ENCODE measurements at regions not wholly inside any gene's neighbourhood (a gene's known extent, or its start where the extent isn't known, plus 50 kb on each side); places are given as distances from the start of the nearest gene placed in this dataset.

DNA sequence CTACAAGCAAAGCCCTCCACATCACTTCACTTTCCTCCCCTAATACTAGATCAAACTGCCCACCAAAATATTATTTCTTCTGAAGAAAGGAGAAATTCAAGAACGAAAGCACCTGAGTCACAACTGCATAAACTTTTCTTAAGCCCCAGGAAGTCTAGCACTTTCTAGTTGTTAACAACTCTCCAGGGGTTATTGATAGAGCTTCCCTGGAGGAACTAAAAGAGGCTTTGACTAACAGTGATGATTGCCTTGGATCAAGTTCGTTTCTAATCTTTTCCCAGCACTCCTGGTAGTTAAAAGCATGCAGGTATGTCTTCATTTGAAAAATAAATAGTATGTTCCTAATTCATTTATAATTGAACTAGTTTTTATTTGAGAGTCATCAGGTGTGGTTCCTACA lies 917.0 kb downstream of the TUSC7 start:
- TF ChIP-seq, protein P1, sequence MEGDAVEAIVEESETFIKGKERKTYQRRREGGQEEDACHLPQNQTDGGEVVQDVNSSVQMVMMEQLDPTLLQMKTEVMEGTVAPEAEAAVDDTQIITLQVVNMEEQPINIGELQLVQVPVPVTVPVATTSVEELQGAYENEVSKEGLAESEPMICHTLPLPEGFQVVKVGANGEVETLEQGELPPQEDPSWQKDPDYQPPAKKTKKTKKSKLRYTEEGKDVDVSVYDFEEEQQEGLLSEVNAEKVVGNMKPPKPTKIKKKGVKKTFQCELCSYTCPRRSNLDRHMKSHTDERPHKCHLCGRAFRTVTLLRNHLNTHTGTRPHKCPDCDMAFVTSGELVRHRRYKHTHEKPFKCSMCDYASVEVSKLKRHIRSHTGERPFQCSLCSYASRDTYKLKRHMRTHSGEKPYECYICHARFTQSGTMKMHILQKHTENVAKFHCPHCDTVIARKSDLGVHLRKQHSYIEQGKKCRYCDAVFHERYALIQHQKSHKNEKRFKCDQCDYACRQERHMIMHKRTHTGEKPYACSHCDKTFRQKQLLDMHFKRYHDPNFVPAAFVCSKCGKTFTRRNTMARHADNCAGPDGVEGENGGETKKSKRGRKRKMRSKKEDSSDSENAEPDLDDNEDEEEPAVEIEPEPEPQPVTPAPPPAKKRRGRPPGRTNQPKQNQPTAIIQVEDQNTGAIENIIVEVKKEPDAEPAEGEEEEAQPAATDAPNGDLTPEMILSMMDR (IDR thresholded peaks at IDR 0.05), result no peak
- no peak for TF ChIP-seq POLR2AphosphoS5 (IDR thresholded peaks at IDR 0.05)

Data from transverse colon (tissue), 4 donors.